HepG2 (cell line): ENCODE measurements at regions not wholly inside any gene's neighbourhood (a gene's known extent, or its start where the extent isn't known, plus 50 kb on each side); places are given as distances from the start of the nearest gene placed in this dataset.

Source experiments
- ATAC-seq: fragments of 200-7000 bp; cut with Tn5 transposase; 3 replicates; pipeline ENCODE4 v1.9.1; 2020; ENCODE audit warnings: mild to moderate bottlenecking, moderate library complexity
- BruUV-seq: library from RNA; stranded (reverse); fragments of 400-500 nt; replicated peaks from 2 replicates; lab custom pipeline; 2021; lab: Mats Ljungman, UMichigan
- CTCF ChIA-PET: fragments of 300-600 bp; formaldehyde crosslinking; extraction: SDS; loops from one replicate; lab custom pipeline; 2021; ENCODE audit warnings: low total read pairs, inconsistent platforms, low intra/inter-chr PET ratio; lab: Yijun Ruan, JAX
- POLR2A ChIA-PET: fragments of 350-600 bp; sonication (Branson Sonifier 250); formaldehyde crosslinking; loops from one replicate; lab custom pipeline; 2020; ENCODE audit warnings: antibody characterized with exemption, inconsistent platforms; lab: Yijun Ruan, JAX
- DNase-seq: peaks from one replicate; pipeline ENCODE4 v3.0.0-alpha.2; 2015; ENCODE audit warnings: low spot score
- FAIRE-seq: peaks from 3 replicates; lab custom pipeline; 2011; peaks lifted over from hg19 to GRCh38; lab: Jason Lieb, UNC
- H2AFZ ChIP-seq: one replicate; pipeline ENCODE4 v1.6.1; 2011; ENCODE audit warnings: low read length, inconsistent platforms
- H3K27ac ChIP-seq: fragments of 300-600 bp; 3 replicates; pipeline ENCODE4 v1.8.0; 2011; ENCODE audit warnings: mixed run types, mild to moderate bottlenecking, mixed read lengths, low read length, inconsistent platforms; ENCODE audit not compliant: insufficient read depth; ENCODE audit errors: extremely low read length
- H3K27me3 ChIP-seq, 2 experiments: fragments of 200-600 bp in 1 of 2; 2 replicates in 1 of 2; 3 replicates in 1 of 2; pipeline versions ENCODE4 v1.6.0 to v1.8.0; 2011; ENCODE audit warnings: low read length in 2 of 2, mild to moderate bottlenecking in 2 of 2, moderate library complexity in 2 of 2, inconsistent platforms in 1 of 2; ENCODE audit not compliant: insufficient read depth in 2 of 2, control insufficient read depth in 1 of 2
- H3K36me3 ChIP-seq, 2 experiments: fragments of 200-600 bp in 1 of 2; replicated peaks in 1 of 2; 2 replicates in 1 of 2; 3 replicates in 1 of 2; pipeline versions ENCODE4 v1.5.1 to v1.8.0; 2011; ENCODE audit warnings: low read length in 2 of 2, inconsistent platforms in 1 of 2; ENCODE audit not compliant: insufficient read depth in 2 of 2, control insufficient read depth in 1 of 2
- H3K4me1 ChIP-seq: 2 replicates; pipeline ENCODE4 v1.5.1; 2012; ENCODE audit warnings: low read length, inconsistent platforms; ENCODE audit not compliant: insufficient read depth
- H3K4me2 ChIP-seq: 2 replicates; pipeline ENCODE4 v1.6.0; 2011; ENCODE audit warnings: low read depth, low read length, inconsistent platforms
- H3K4me3 ChIP-seq, 3 experiments: fragments of 200-600 bp in 1 of 3; sonication (generic), shearing (Covaris generic) in 1 of 3; replicated peaks in 1 of 3; 2 replicates each; pipeline ENCODE4 v1.5.1; 2011 to 2016; ENCODE audit warnings: low read length in 3 of 3, inconsistent platforms in 2 of 3, low read depth in 2 of 3, mild to moderate bottlenecking in 2 of 3, control low read depth in 1 of 3, mixed read lengths in 1 of 3; ENCODE audit not compliant: insufficient read depth in 1 of 3
- H3K79me2 ChIP-seq: one replicate; pipeline ENCODE4 v1.6.1; 2011; ENCODE audit warnings: low read length, inconsistent platforms; ENCODE audit not compliant: insufficient read depth
- H3K9ac ChIP-seq: 2 replicates; pipeline ENCODE4 v1.6.0; 2011; ENCODE audit warnings: mild to moderate bottlenecking, low read depth, low read length, inconsistent platforms; ENCODE audit not compliant: insufficient read depth
- H3K9me3 ChIP-seq: 2 replicates; pipeline ENCODE4 v1.5.1; 2012; ENCODE audit warnings: mild to moderate bottlenecking, low read length
- H4K20me1 ChIP-seq: 2 replicates; pipeline ENCODE4 v1.6.0; 2011; ENCODE audit warnings: inconsistent platforms, mild to moderate bottlenecking, low read length, moderate library complexity; ENCODE audit not compliant: insufficient read depth
- FOXA3 ChIP-seq: IDR thresholded peaks from 2 replicates; pipeline ENCODE4 v1.6.1; 2016; ENCODE audit warnings: missing genetic modification reagents, missing compliant biosample characterization
- MATR3 ChIP-seq: sonication (generic); formaldehyde crosslinking; IDR thresholded peaks from 2 replicates; pipeline ENCODE4 v1.4.0; 2020; ENCODE audit warnings: missing genetic modification reagents
- NPAS2 ChIP-seq: sonication (generic); formaldehyde crosslinking; IDR thresholded peaks from 2 replicates; pipeline ENCODE4 v1.8.0; 2022; ENCODE audit warnings: mild to moderate bottlenecking, missing genetic modification reagents, borderline replicate concordance
- POGZ ChIP-seq: sonication (generic); formaldehyde crosslinking; IDR thresholded peaks from 2 replicates; pipeline ENCODE4 v1.4.0; 2020; ENCODE audit warnings: mild to moderate bottlenecking, missing genetic modification reagents
- RBFOX2 ChIP-seq: fragments of 200-400 bp; formaldehyde crosslinking; IDR thresholded peaks from 2 replicates; pipeline ENCODE4 v1.6.1; 2017; ENCODE audit warnings: low read depth, mild to moderate bottlenecking, low read length
- RXRA ChIP-seq: sonication (generic); formaldehyde crosslinking; IDR thresholded peaks from 2 replicates; pipeline ENCODE4 v1.5.1; 2020; ENCODE audit warnings: missing genetic modification reagents
- ZNF138 ChIP-seq: sonication (generic); formaldehyde crosslinking; IDR thresholded peaks from 2 replicates; pipeline ENCODE4 v1.5.0; 2020; ENCODE audit warnings: mild to moderate bottlenecking, low read depth, missing genetic modification reagents
- ZNF160 ChIP-seq: sonication (generic); formaldehyde crosslinking; IDR thresholded peaks from 2 replicates; pipeline ENCODE4 v1.8.0; 2022; ENCODE audit warnings: mild to moderate bottlenecking, inconsistent platforms, missing genetic modification reagents
- ZNF432 ChIP-seq: sonication (generic); formaldehyde crosslinking; IDR thresholded peaks from 2 replicates; pipeline ENCODE4 v1.5.0; 2020; ENCODE audit warnings: missing genetic modification reagents, mild to moderate bottlenecking, borderline replicate concordance
- ZNF615 ChIP-seq: sonication (generic); formaldehyde crosslinking; IDR thresholded peaks from 2 replicates; pipeline ENCODE4 v1.5.0; 2020; ENCODE audit warnings: mild to moderate bottlenecking, missing genetic modification reagents, borderline replicate concordance
- ZNF740 ChIP-seq: sonication (generic); formaldehyde crosslinking; IDR thresholded peaks from 2 replicates; pipeline ENCODE4 v1.4.0; 2020; ENCODE audit warnings: missing genetic modification reagents
- WGBS: methylation state at CpG from one replicate; pipeline ENCODE4 v1.1.6; 2017; ENCODE audit warnings: low lambda C conversion rate; 5-methylcytosine and 5-hydroxymethylcytosine counted together
- in situ Hi-C: cut with HindIII; loops from 2 replicates; pipeline ENCODE4 v1.10.0; 2017; ENCODE audit warnings: low pct_unique_long_range_greater_than_20kb; ENCODE audit not compliant: extremely low pct_ligation_motif_present
- intact Hi-C: fragments of 100-400 bp; cut with micrococcal nuclease; formaldehyde crosslinking; loops from one replicate; pipeline ENCODE4 v1.10.0; 2022; ENCODE audit not compliant: unreplicated experiment
- TF ChIP-seq, protein P1 (sequence below): sonication (generic); formaldehyde crosslinking; IDR thresholded peaks from 2 replicates; pipeline ENCODE4 v1.4.0; 2020; ENCODE audit warnings: missing genetic modification reagents

GRCh38 chr9:111250875-111251842, 78.9 kb downstream of the OR2K2 start (continued):
- no peak for TF ChIP-seq MATR3
- TF ChIP-seq ZNF432 (CRISPR knock-in tag) = no peak
- TF ChIP-seq ZNF160 (CRISPR knock-in tag) = no peak
- TF ChIP-seq FOXA3 (CRISPR knock-in tag) = no peak
- TF ChIP-seq, protein P1, sequence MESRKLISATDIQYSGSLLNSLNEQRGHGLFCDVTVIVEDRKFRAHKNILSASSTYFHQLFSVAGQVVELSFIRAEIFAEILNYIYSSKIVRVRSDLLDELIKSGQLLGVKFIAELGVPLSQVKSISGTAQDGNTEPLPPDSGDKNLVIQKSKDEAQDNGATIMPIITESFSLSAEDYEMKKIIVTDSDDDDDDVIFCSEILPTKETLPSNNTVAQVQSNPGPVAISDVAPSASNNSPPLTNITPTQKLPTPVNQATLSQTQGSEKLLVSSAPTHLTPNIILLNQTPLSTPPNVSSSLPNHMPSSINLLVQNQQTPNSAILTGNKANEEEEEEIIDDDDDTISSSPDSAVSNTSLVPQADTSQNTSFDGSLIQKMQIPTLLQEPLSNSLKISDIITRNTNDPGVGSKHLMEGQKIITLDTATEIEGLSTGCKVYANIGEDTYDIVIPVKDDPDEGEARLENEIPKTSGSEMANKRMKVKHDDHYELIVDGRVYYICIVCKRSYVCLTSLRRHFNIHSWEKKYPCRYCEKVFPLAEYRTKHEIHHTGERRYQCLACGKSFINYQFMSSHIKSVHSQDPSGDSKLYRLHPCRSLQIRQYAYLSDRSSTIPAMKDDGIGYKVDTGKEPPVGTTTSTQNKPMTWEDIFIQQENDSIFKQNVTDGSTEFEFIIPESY (CRISPR knock-in tag) = no peak
- no peak for TF ChIP-seq ZNF740
- no peak for TF ChIP-seq ZNF615 (CRISPR knock-in tag)

- Histone ChIP-seq H3K4me2 (no peak overlapping the region), H3K27ac (no peak overlapping the region), H3K4me3 (no peak overlapping the region), H3K27me3 (no peaks in the 10 kb centered on the region), H4K20me1 (no peaks in the 10 kb centered on the region), H3K79me2 (no peaks in the 10 kb centered on the region), H2AFZ (no peak overlapping the region), H3K9ac (no peak overlapping the region), H3K36me3 (no peaks in the 10 kb centered on the region), H3K9me3 (no peaks in the 10 kb centered on the region), H3K4me1 (no peaks in the 10 kb centered on the region)
- CTCF ChIA-PET = no interaction called here
- BruUV-seq = no TSS peak
- POLR2A ChIA-PET = no interaction called here
- intact Hi-C loops = no loop called here
- no peak for FAIRE-seq
- ATAC-seq = no peak
- no peak for DNase-seq
- in situ Hi-C loops = no loop called here
- no peak for TF ChIP-seq POGZ (CRISPR knock-in tag)
- TF ChIP-seq RXRA (CRISPR knock-in tag) = no peak
- TF ChIP-seq ZNF138 = no peak
- no peak for TF ChIP-seq NPAS2 (CRISPR knock-in tag)
- no peak for TF ChIP-seq RBFOX2
- TF ChIP-seq, all 625 proteins: peak for 0
- WGBS = 0% methylated on average over 1 of the region's 1 CpG
Measured at GRCh38 chr9:111237447-111237846, 92.6 kb downstream of the OR2K2 start.
